Activated naive CD4-positive, alpha-beta T cell treated with anti-CD3 and anti-CD28 coated beads, Interleukin-2, amount 50 U/mL, for 24 hours (primary cell): ENCODE measurements at regions not wholly inside any gene's neighbourhood (a gene's known extent, or its start where the extent isn't known, plus 50 kb on each side); places are given as distances from the start of the nearest gene placed in this dataset.

Experiments used
- H3K27ac Mint-ChIP-seq: one replicate; pipeline ENCODE4 v1.8.0; 2021; ENCODE audit warnings: mild to moderate bottlenecking, mixed read lengths
- H3K27me3 Mint-ChIP-seq: one replicate; pipeline ENCODE4 v1.8.0; 2021; ENCODE audit warnings: mixed read lengths
- H3K36me3 Mint-ChIP-seq: one replicate; pipeline ENCODE4 v1.8.0; 2021; ENCODE audit warnings: mixed read lengths
- H3K4me1 Mint-ChIP-seq: one replicate; pipeline ENCODE4 v1.8.0; 2021; ENCODE audit warnings: mixed read lengths
- H3K4me3 Mint-ChIP-seq: one replicate; pipeline ENCODE4 v1.8.0; 2021; ENCODE audit warnings: mild to moderate bottlenecking, mixed read lengths
- H3K9me3 Mint-ChIP-seq: one replicate; pipeline ENCODE4 v1.8.0; 2021; ENCODE audit warnings: mixed read lengths

DNA sequence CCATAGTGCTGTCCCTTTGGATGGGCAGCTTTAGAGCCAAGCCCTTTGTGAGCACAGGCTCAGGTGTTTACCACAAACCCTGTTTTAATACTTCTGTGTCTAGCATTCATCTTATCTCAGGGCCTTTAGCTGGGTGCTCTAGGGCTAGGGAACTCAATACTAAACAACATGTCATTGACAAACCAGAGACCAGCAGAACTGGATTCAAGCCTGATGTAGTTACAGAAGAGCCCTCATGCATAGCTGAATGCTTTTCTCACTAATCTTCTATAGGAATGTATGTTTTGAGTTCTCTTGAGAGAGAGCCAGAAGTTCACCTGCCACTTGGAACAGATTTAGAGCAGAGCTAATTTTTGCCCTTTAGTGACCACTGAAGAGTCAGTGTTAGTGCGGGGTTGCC is 142.6 kb downstream of the DCK start:
- Mint-ChIP-seq H3K27ac (no peak overlapping the region), H3K4me3 (no peak overlapping the region), H3K4me1 (no peaks in the 10 kb centered on the region), H3K27me3 (no peaks in the 10 kb centered on the region), H3K9me3 (no peaks in the 10 kb centered on the region), H3K36me3 (no peaks in the 10 kb centered on the region)

GRCh38 chr4:71138007-71138615 is 144.7 kb downstream of the DCK start:
- no peaks in the 10 kb centered on the region for H3K27me3 Mint-ChIP-seq
- H3K9me3 Mint-ChIP-seq, result no peaks in the 10 kb centered on the region
- no peak overlapping the region for H3K27ac Mint-ChIP-seq
- H3K4me3 Mint-ChIP-seq, result no peak overlapping the region
- no peaks in the 10 kb centered on the region for H3K36me3 Mint-ChIP-seq
- no peaks in the 10 kb centered on the region for H3K4me1 Mint-ChIP-seq

GRCh38 chr4:71140563-71140962 is 147.1 kb downstream of the DCK start:
- Mint-ChIP-seq H3K9me3 (no peaks in the 10 kb centered on the region), H3K36me3 (no peaks in the 10 kb centered on the region), H3K27ac (no peak overlapping the region), H3K27me3 (peaks cover 1% of the 10 kb centered on the region), H3K4me1 (no peaks in the 10 kb centered on the region), H3K4me3 (no peak overlapping the region)

DNA sequence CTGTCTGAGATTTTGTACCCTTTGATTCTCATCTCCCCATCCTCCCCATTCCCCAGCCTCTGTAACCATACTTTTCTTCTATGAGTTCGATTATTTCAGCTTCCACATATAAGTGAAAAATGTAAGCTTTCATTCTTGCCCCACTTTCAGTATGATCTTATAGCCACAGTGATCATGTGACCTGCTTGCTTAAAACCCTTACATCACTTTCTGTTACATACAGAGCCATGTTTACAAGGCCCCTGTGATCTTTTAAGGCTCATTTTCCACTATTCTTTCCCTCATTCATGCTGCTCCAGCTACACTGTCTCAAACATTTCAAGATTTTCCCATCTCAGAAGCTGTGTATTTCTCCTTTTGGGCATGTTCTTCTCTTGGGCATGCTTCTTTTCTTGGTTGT is 147.7 kb downstream of the DCK start:
- Mint-ChIP-seq H3K9me3 (no peaks in the 10 kb centered on the region), H3K27me3 (peaks cover 1% of the 10 kb centered on the region), H3K27ac (no peak overlapping the region), H3K36me3 (no peaks in the 10 kb centered on the region), H3K4me1 (no peaks in the 10 kb centered on the region), H3K4me3 (no peak overlapping the region)

DNA sequence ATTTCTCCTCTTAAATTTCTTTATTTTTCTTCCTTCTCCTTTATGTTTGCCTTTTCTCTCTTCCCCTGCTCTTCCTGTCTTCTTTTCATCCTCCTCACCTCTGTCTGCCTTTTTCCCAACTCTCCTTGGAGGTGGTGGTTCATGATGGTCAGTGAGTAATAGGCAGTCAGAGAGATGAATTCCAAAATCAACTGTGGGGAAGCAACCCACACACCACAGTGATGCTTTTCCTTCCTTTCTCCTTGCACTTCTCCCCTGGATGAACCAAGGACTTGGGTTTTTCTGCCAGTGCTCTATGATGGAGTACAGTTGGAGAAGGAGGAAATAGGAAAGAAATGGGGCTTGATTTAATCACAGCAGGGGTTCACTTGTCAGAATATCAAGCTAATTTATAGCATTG is 153.8 kb downstream of the DCK start:
- Mint-ChIP-seq H3K4me1 (no peaks in the 10 kb centered on the region), H3K36me3 (peaks cover 2% of the 10 kb centered on the region), H3K27me3 (peaks cover 4% of the 10 kb centered on the region), H3K4me3 (no peak overlapping the region), H3K9me3 (no peaks in the 10 kb centered on the region), H3K27ac (no peak overlapping the region)

DNA sequence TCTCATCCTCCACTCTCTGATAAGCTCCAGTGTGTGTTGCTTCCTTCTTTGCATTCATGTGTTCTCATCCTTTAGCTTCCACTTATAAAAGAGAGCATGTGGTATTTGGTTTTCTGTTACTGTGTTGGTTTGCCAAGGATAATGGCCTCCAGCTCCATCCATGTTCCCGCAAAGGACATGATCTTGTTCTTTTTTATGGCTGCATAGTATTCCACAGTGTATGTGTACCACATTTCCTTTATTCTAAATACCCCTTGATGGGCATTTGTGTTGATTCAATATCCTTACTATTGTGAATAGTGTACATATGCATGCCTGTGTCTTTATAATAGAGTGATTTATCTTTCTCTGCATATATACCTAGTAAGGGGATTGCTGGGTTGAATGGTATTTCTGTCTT is 155.1 kb downstream of the DCK start:
- H3K36me3 Mint-ChIP-seq, result peaks cover 2% of the 10 kb centered on the region
- H3K27ac Mint-ChIP-seq, result no peak overlapping the region
- no peak overlapping the region for H3K4me3 Mint-ChIP-seq
- H3K4me1 Mint-ChIP-seq, result no peaks in the 10 kb centered on the region
- no peaks in the 10 kb centered on the region for H3K9me3 Mint-ChIP-seq
- peaks cover 4% of the 10 kb centered on the region for H3K27me3 Mint-ChIP-seq

- Mint-ChIP-seq H3K9me3 (no peaks in the 10 kb centered on the region), H3K4me1 (no peaks in the 10 kb centered on the region), H3K27ac (no peak overlapping the region), H3K4me3 (no peak overlapping the region), H3K27me3 (peaks cover 7% of the 10 kb centered on the region), H3K36me3 (peaks cover 2% of the 10 kb centered on the region)
Measured at GRCh38 chr4:71151054-71151453, 157.6 kb downstream of the DCK start.

- H3K36me3 Mint-ChIP-seq, result no peaks in the 10 kb centered on the region
- no peak overlapping the region for H3K27ac Mint-ChIP-seq
- no peak overlapping the region for H3K4me3 Mint-ChIP-seq
- no peaks in the 10 kb centered on the region for H3K9me3 Mint-ChIP-seq
- no peaks in the 10 kb centered on the region for H3K4me1 Mint-ChIP-seq
- H3K27me3 Mint-ChIP-seq, result peaks cover 14% of the 10 kb centered on the region
Measured at GRCh38 chr4:71156616-71157015, 163.2 kb downstream of the DCK start.

GRCh38 chr4:71162386-71162785 is 168.9 kb downstream of the DCK start:
- Mint-ChIP-seq H3K4me1 (no peaks in the 10 kb centered on the region), H3K4me3 (no peak overlapping the region), H3K27me3 (peaks cover 15% of the 10 kb centered on the region), H3K27ac (no peak overlapping the region), H3K36me3 (no peaks in the 10 kb centered on the region), H3K9me3 (no peaks in the 10 kb centered on the region)

DNA sequence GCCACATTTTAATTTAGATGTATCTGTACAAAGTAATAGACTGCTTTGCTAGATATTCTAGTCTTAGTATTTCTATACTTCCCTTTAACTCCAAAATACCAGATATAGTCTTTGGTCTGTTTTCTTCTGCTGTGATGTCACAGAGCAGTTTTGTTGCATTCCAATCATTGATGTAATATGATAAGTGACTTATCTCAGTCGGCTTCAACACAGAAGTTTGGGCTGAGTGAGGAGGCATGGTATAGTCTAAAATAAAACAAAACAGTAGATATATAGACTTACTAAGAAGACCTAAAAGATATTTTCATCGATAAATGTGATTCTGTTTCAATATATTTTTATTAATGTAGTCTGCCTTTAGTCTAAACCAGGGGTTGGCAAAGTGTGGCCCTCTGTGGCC is 169.9 kb downstream of the DCK start:
- Mint-ChIP-seq H3K4me1 (no peaks in the 10 kb centered on the region), H3K27ac (no peak overlapping the region), H3K9me3 (no peaks in the 10 kb centered on the region), H3K27me3 (peaks cover 14% of the 10 kb centered on the region), H3K36me3 (no peaks in the 10 kb centered on the region), H3K4me3 (no peak overlapping the region)

DNA sequence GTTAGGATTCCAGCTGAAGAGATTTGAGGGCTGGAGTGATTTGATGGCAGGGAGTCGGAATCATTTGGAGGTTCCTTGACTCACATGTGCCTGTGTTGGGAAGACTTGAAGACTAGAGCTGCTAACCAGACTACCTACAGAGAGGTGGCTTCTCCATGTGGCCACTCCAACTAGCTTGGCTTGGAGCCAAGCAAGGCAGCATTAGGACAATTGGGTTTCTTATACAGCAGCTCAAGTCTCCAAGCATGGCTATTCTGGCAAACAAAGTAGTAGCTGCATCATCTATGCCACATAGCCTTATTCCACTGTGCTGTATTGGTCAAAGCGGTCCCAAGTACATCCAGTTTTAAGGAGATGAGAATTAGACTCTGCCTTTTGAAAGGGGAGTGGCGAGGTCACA is 171.7 kb upstream of the SLC4A4 start:
- H3K27ac Mint-ChIP-seq, result no peak overlapping the region
- no peaks in the 10 kb centered on the region for H3K36me3 Mint-ChIP-seq
- no peaks in the 10 kb centered on the region for H3K4me1 Mint-ChIP-seq
- peaks cover 12% of the 10 kb centered on the region for H3K27me3 Mint-ChIP-seq
- no peaks in the 10 kb centered on the region for H3K9me3 Mint-ChIP-seq
- H3K4me3 Mint-ChIP-seq, result no peak overlapping the region

- Mint-ChIP-seq H3K27ac (no peak overlapping the region), H3K27me3 (peaks cover 15% of the 10 kb centered on the region), H3K36me3 (no peaks in the 10 kb centered on the region), H3K4me1 (no peaks in the 10 kb centered on the region), H3K4me3 (no peak overlapping the region), H3K9me3 (no peaks in the 10 kb centered on the region)
Measured at GRCh38 chr4:71171592-71171991, 167.2 kb upstream of the SLC4A4 start.

GRCh38 chr4:71181332-71181731 is 157.5 kb upstream of the SLC4A4 start:
- no peak overlapping the region for H3K27ac Mint-ChIP-seq
- H3K4me1 Mint-ChIP-seq, result peaks cover 18% of the 10 kb centered on the region
- no peaks in the 10 kb centered on the region for H3K9me3 Mint-ChIP-seq
- H3K27me3 Mint-ChIP-seq, result peaks cover 17% of the 10 kb centered on the region
- no peak overlapping the region for H3K4me3 Mint-ChIP-seq
- no peaks in the 10 kb centered on the region for H3K36me3 Mint-ChIP-seq

DNA sequence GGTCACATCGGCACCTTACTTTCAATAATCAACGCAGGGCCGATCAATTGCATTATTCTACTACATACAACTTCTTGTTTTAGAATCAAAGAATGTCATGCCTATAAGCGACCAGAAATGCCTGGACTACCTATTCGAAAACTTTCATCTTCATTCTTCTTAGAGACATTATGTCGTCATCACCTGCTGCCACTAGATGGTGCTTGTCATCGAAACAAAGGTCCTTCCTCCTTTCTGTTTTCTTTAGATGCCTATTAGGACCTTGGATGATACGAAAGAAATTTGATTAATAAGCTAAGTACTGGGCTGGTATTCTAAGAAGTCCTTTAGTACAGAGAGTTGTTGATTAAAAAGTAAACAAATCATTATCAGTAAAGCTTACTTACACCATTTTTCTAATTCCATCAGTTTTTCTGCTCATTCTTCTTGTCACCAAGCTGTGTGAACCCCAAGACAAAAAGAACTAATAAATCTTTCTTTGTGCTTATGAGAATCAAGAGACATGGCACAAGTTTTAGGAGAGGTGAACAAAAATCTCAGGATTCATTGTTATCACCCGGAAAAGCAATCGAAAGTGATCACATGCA is 154.5 kb upstream of the SLC4A4 start:
- Mint-ChIP-seq H3K9me3 (no peaks in the 10 kb centered on the region), H3K27ac (no peak overlapping the region), H3K27me3 (peaks cover 27% of the 10 kb centered on the region), H3K36me3 (no peaks in the 10 kb centered on the region), H3K4me3 (no peak overlapping the region), H3K4me1 (peaks cover 32% of the 10 kb centered on the region)

- Mint-ChIP-seq H3K9me3 (no peaks in the 10 kb centered on the region), H3K4me3 (no peak overlapping the region), H3K27ac (no peak overlapping the region), H3K4me1 (peaks cover 32% of the 10 kb centered on the region), H3K36me3 (no peaks in the 10 kb centered on the region), H3K27me3 (peaks cover 34% of the 10 kb centered on the region)
Measured at GRCh38 chr4:71185037-71185436, 153.8 kb upstream of the SLC4A4 start.

- Mint-ChIP-seq H3K4me1 (peaks cover 32% of the 10 kb centered on the region), H3K27me3 (peaks cover 39% of the 10 kb centered on the region), H3K27ac (no peak overlapping the region), H3K4me3 (peak overlapping the region; percentile 90), H3K9me3 (no peaks in the 10 kb centered on the region), H3K36me3 (no peaks in the 10 kb centered on the region)
Measured at GRCh38 chr4:71186257-71186565, 152.6 kb upstream of the SLC4A4 start.
